HG02798 (cell line): ENCODE measurements at regions not wholly inside any gene's neighbourhood (a gene's known extent, or its start where the extent isn't known, plus 50 kb on each side); places are given as distances from the start of the nearest gene placed in this dataset.
"Not testable (repeated sequence)": the region's sequence is repeated elsewhere in the genome, so short reads cannot be mapped to it uniquely, and the experiment has no call there.

Source experiments
- ATAC-seq: cut with Tn5 transposase; IDR thresholded peaks from one replicate; pipeline ENCODE4 v1.9.1; 2021; ENCODE audit warnings: mild to moderate bottlenecking; ENCODE audit not compliant: unreplicated experiment, poor library complexity

GRCh38 chrX:113212052-113212451 is 371.4 kb upstream of the AMOT start:
- no peak for ATAC-seq

- no peak for ATAC-seq
These were observed 362.0 kb upstream of the AMOT start for GRCh38 chrX:113202601-113203000.

- ATAC-seq: no peak
These were observed 355.3 kb upstream of the AMOT start for GRCh38 chrX:113195949-113196348.

- no peak for ATAC-seq
These were observed 351.8 kb upstream of the AMOT start for GRCh38 chrX:113192418-113192817.

- ATAC-seq: no peak
These were observed 316.9 kb upstream of the AMOT start for GRCh38 chrX:113157496-113157895.

GRCh38 chrX:113154315-113154714 is 313.7 kb upstream of the AMOT start:
- not testable (repeated sequence) for ATAC-seq

- no peak for ATAC-seq
These were observed 296.2 kb upstream of the AMOT start for GRCh38 chrX:113136836-113137235.

- ATAC-seq: no peak
These were observed 292.7 kb upstream of the AMOT start for GRCh38 chrX:113133316-113133715.

- no peak for ATAC-seq
These were observed 284.1 kb upstream of the AMOT start for GRCh38 chrX:113124693-113125092.

- no peak for ATAC-seq
These were observed 234.9 kb upstream of the AMOT start for GRCh38 chrX:113075521-113075920.

- no peak for ATAC-seq
These were observed 219.1 kb upstream of the AMOT start for GRCh38 chrX:113059714-113060113.

- no peak for ATAC-seq
These were observed 218.0 kb upstream of the AMOT start for GRCh38 chrX:113058634-113059033.

GRCh38 chrX:113048896-113049295 is 208.3 kb upstream of the AMOT start:
- no peak for ATAC-seq

- ATAC-seq: no peak
These were observed 207.8 kb upstream of the AMOT start for GRCh38 chrX:113048480-113048879.

- no peak for ATAC-seq
These were observed 193.5 kb upstream of the AMOT start for GRCh38 chrX:113033966-113034680.

GRCh38 chrX:113019958-113020357 is 179.3 kb upstream of the AMOT start:
- ATAC-seq: no peak

GRCh38 chrX:113009837-113010236 is 169.2 kb upstream of the AMOT start:
- ATAC-seq: no peak

GRCh38 chrX:113009029-113009428 is 168.4 kb upstream of the AMOT start:
- ATAC-seq: no peak

GRCh38 chrX:113001836-113002235 is 161.2 kb upstream of the AMOT start:
- no peak for ATAC-seq

- ATAC-seq: no peak
These were observed 157.4 kb upstream of the AMOT start for GRCh38 chrX:112997991-112998390.

- no peak for ATAC-seq
These were observed 151.2 kb upstream of the AMOT start for GRCh38 chrX:112991801-112992200.

- ATAC-seq: no peak
These were observed 139.2 kb upstream of the AMOT start for GRCh38 chrX:112979879-112980278.
